GM23338 (cell line): ENCODE measurements at regions not wholly inside any gene's neighbourhood (a gene's known extent, or its start where the extent isn't known, plus 50 kb on each side); places are given as distances from the start of the nearest gene placed in this dataset.

Experiments used
- ATAC-seq: fragments of 200-7000 bp; cut with Tn5 transposase; 3 replicates; pipeline ENCODE4 v1.9.1; 2020
- DNase-seq: peaks from one replicate; pipeline ENCODE4 v3.0.0-alpha.2; 2015; ENCODE audit warnings: low spot score
- H2AFZ ChIP-seq: fragments of 200-600 bp; sonication (generic); 2 replicates; pipeline ENCODE4 v1.8.0; 2016; ENCODE audit warnings: antibody characterized with exemption, mild to moderate bottlenecking, moderate library complexity
- H3F3A ChIP-seq: fragments of 200-600 bp; sonication (generic); replicated peaks from 2 replicates; pipeline ENCODE4 v1.8.0; 2017; ENCODE audit warnings: antibody characterized with exemption, mixed run types, low read depth
- H3K27ac ChIP-seq: fragments of 200-600 bp; sonication (generic); 2 replicates; pipeline ENCODE4 v1.6.1; 2016; ENCODE audit warnings: low read depth
- H3K27me3 ChIP-seq: fragments of 200-600 bp; sonication (generic); 2 replicates; pipeline ENCODE4 v1.8.0; 2016; ENCODE audit warnings: mild to moderate bottlenecking, mixed run types, moderate library complexity; ENCODE audit not compliant: insufficient read depth
- H3K36me3 ChIP-seq: fragments of 200-600 bp; sonication (generic); 2 replicates; pipeline ENCODE4 v1.8.0; 2016; ENCODE audit warnings: mild to moderate bottlenecking; ENCODE audit not compliant: insufficient read depth
- H3K4me1 ChIP-seq: fragments of 200-600 bp; sonication (generic); 2 replicates; pipeline ENCODE4 v1.8.0; 2016; ENCODE audit warnings: mild to moderate bottlenecking, moderate library complexity; ENCODE audit not compliant: insufficient read depth
- H3K4me2 ChIP-seq: fragments of 200-600 bp; sonication (generic); 2 replicates; pipeline ENCODE4 v1.7.1; 2017; ENCODE audit warnings: mixed run types
- H3K4me3 ChIP-seq: fragments of 200-600 bp; sonication (generic); 2 replicates; pipeline ENCODE4 v1.6.1; 2016; ENCODE audit warnings: mixed run types
- H3K79me2 ChIP-seq: fragments of 200-600 bp; sonication (generic); replicated peaks from 2 replicates; pipeline ENCODE4 v1.8.0; 2017; ENCODE audit warnings: mild to moderate bottlenecking; ENCODE audit not compliant: insufficient read depth
- H3K9me2 ChIP-seq: fragments of 200-600 bp; sonication (generic); 2 replicates; pipeline ENCODE4 v1.8.0; 2017; ENCODE audit not compliant: insufficient read depth
- H4K20me1 ChIP-seq: fragments of 200-600 bp; sonication (generic); replicated peaks from 2 replicates; pipeline ENCODE4 v1.8.0; 2017; ENCODE audit warnings: mild to moderate bottlenecking; ENCODE audit not compliant: insufficient read depth
- H3K27ac Mint-ChIP-seq: 2 replicates; pipeline ENCODE4 v1.8.0; 2020; ENCODE audit warnings: inconsistent platforms, mild to moderate bottlenecking, moderate library complexity, mixed read lengths
- H3K27me3 Mint-ChIP-seq: 3 replicates; pipeline ENCODE4 v1.8.0; 2022; ENCODE audit warnings: low read depth, mild to moderate bottlenecking, moderate library complexity, mixed read lengths, inconsistent platforms; ENCODE audit not compliant: insufficient read depth, poor library complexity
- H3K36me3 Mint-ChIP-seq: 3 replicates; pipeline ENCODE4 v1.8.0; 2021; ENCODE audit warnings: low read depth, mild to moderate bottlenecking, inconsistent platforms, moderate library complexity, mixed read lengths
- H3K4me1 Mint-ChIP-seq: 3 replicates; pipeline ENCODE4 v1.8.0; 2020; ENCODE audit warnings: mild to moderate bottlenecking, inconsistent platforms, mixed read lengths
- H3K4me3 Mint-ChIP-seq: 3 replicates; pipeline ENCODE4 v1.8.0; 2021; ENCODE audit warnings: moderate library complexity, mild to moderate bottlenecking, inconsistent platforms, mixed read lengths
- H3K9me3 Mint-ChIP-seq: 3 replicates; pipeline ENCODE4 v1.8.0; 2020; ENCODE audit warnings: moderate library complexity, mild to moderate bottlenecking, inconsistent platforms, mixed read lengths
- CREB1 ChIP-seq: fragments of 250-450 bp; sonication (Bioruptor Pico); IDR thresholded peaks from 2 replicates; pipeline ENCODE4 v1.5.0; 2020; ENCODE audit warnings: low read depth, mild to moderate bottlenecking, moderate library complexity
- EZH2 ChIP-seq: fragments of 200-600 bp; sonication (generic); IDR thresholded peaks from one replicate; pipeline ENCODE4 v1.8.0; 2017; ENCODE audit warnings: antibody characterized with exemption, mild to moderate bottlenecking, low read depth; ENCODE audit not compliant: unreplicated experiment
- EZH2phosphoT487 ChIP-seq: fragments of 200-600 bp; sonication (generic); IDR thresholded peaks from one replicate; pipeline ENCODE4 v1.8.1; 2018; ENCODE audit warnings: antibody characterized with exemption; ENCODE audit not compliant: unreplicated experiment
- JUNB ChIP-seq: IDR thresholded peaks from one replicate; pipeline ENCODE4 v1.6.1; 2016; ENCODE audit warnings: antibody characterized with exemption; ENCODE audit not compliant: unreplicated experiment
- NANOG ChIP-seq: IDR thresholded peaks from 2 replicates; pipeline ENCODE4 v1.6.1; 2016; ENCODE audit warnings: antibody characterized with exemption, borderline replicate concordance
- POLR2AphosphoS5 ChIP-seq: IDR thresholded peaks from 2 replicates; pipeline ENCODE4 v1.6.1; 2016; ENCODE audit warnings: antibody characterized with exemption, low read depth
- REST ChIP-seq: IDR thresholded peaks from one replicate; pipeline ENCODE4 v1.6.1; 2018; ENCODE audit warnings: antibody characterized with exemption; ENCODE audit not compliant: unreplicated experiment
- STAT1 ChIP-seq: IDR thresholded peaks from one replicate; pipeline ENCODE4 v1.6.1; 2016; ENCODE audit warnings: antibody characterized with exemption; ENCODE audit not compliant: unreplicated experiment
- ZNF114 ChIP-seq: fragments of 250-450 bp; sonication (Bioruptor Pico); IDR thresholded peaks from 2 replicates; pipeline ENCODE4 v1.5.0; 2020; ENCODE audit warnings: mild to moderate bottlenecking, moderate library complexity
- ZNF331 ChIP-seq: fragments of 250-450 bp; sonication (Bioruptor Pico); IDR thresholded peaks from 2 replicates; pipeline ENCODE4 v1.5.0; 2020; ENCODE audit warnings: low read depth, mild to moderate bottlenecking, moderate library complexity
- ZNF462 ChIP-seq: fragments of 250-450 bp; sonication (Bioruptor Pico); IDR thresholded peaks from 2 replicates; pipeline ENCODE4 v1.5.0; 2020; ENCODE audit warnings: mild to moderate bottlenecking, moderate library complexity

DNA sequence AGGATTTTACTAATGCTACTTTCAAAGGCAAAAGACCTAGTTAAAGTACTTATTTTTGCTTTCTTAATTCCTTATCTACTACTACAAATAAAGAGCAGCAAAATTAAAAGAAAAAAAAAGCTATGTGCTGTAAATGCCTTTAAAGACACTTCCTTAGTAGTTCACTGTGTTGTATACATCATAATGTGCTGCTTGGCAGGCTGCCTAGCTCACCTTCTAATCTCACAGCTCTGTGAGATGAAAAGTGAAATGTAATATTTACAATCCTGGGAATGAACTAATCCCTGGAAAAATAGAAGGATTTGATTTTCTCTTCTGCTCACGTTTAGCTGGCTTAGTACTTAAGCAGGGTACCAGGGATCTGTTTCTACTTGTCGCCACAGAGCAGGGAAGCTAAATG is 184.4 kb upstream of the ALG10B start (continued):
- TF ChIP-seq ZNF462 (CRISPR knock-in tag) (no peak), ZNF114 (no peak)

DNA sequence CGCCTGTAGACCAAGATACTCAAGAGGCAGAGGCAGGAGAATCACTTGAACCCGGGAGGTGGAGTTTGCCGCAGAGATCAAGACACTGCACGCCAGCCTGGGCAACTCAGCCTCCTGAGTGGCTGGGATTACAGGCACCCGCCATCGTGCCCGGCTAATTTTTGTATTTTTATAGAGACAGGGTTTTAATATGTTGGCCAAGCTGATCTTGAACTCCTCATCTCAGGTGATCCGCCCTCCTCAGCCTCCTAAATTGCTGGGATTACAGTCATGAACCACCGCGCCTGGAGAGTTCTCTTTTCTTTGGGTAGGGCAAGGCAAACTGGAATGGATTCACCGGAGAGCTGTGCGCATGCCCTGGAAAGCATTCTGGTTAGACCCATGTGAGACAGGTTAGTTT is 179.3 kb upstream of the ALG10B start:
- Mint-ChIP-seq H3K4me3 (no peak overlapping the region), H3K4me1 (no peaks in the 10 kb centered on the region; the same call in 2 of the 3 replicates), H3K27ac (no peak overlapping the region), H3K9me3 (peaks cover 98% of the 10 kb centered on the region), H3K36me3 (peaks cover 37% of the 10 kb centered on the region), H3K27me3 (peaks cover 3% of the 10 kb centered on the region)
- no peak overlapping the region for H3K27ac ChIP-seq
- H3K4me2 ChIP-seq: no peak overlapping the region
- H3K36me3 ChIP-seq: no peaks in the 10 kb centered on the region
- H3K27me3 ChIP-seq: no peaks in the 10 kb centered on the region
- H3K9me2 ChIP-seq: no peaks in the 10 kb centered on the region
- no peaks in the 10 kb centered on the region for H4K20me1 ChIP-seq
- DNase-seq (no peak), ATAC-seq (no peak)
- no peak overlapping the region for H3K4me3 ChIP-seq
- no peak overlapping the region for H2AFZ ChIP-seq
- no peaks in the 10 kb centered on the region for H3K4me1 ChIP-seq
- no peaks in the 10 kb centered on the region for H3K79me2 ChIP-seq
- H3F3A ChIP-seq: no peaks in the 10 kb centered on the region
- TF ChIP-seq ZNF331 (CRISPR knock-in tag) (no peak), NANOG (no peak), CREB1 (CRISPR knock-in tag) (no peak), REST (no peak), EZH2 (no peak), EZH2phosphoT487 (no peak), ZNF114 (no peak), JUNB (no peak), STAT1 (no peak), POLR2AphosphoS5 (no peak)
